SJCRH30 (cell line): ENCODE measurements at regions not wholly inside any gene's neighbourhood (a gene's known extent, or its start where the extent isn't known, plus 50 kb on each side); places are given as distances from the start of the nearest gene placed in this dataset.
"Not testable (repeated sequence)": the region's sequence is repeated elsewhere in the genome, so short reads cannot be mapped to it uniquely, and the experiment has no call there.

Experiments used
- DNase-seq, 2 experiments: peaks; one replicate each; pipeline ENCODE4 v3.0.0-alpha.2; 2015 to 2020
- H3K27ac ChIP-seq: fragments of 250-450 bp; sonication (Bioruptor Pico); 2 replicates; pipeline ENCODE4 v1.5.1; 2020; ENCODE audit warnings: mild to moderate bottlenecking, moderate library complexity
- H3K27me3 ChIP-seq: fragments of 250-450 bp; sonication (Bioruptor Pico); 2 replicates; pipeline ENCODE4 v1.5.1; 2020; ENCODE audit warnings: mild to moderate bottlenecking, moderate library complexity
- H3K36me3 ChIP-seq: fragments of 250-450 bp; sonication (Bioruptor Pico); 2 replicates; pipeline ENCODE4 v1.5.1; 2020; ENCODE audit warnings: mild to moderate bottlenecking, moderate library complexity
- H3K4me1 ChIP-seq: fragments of 250-450 bp; sonication (Bioruptor Pico); 2 replicates; pipeline ENCODE4 v1.5.1; 2020; ENCODE audit warnings: mild to moderate bottlenecking, moderate library complexity
- H3K4me3 ChIP-seq: fragments of 250-450 bp; sonication (Bioruptor Pico); 2 replicates; pipeline ENCODE4 v1.5.1; 2020; ENCODE audit warnings: mild to moderate bottlenecking, moderate library complexity
- H3K9me3 ChIP-seq: fragments of 250-450 bp; sonication (Bioruptor Pico); replicated peaks from 2 replicates; pipeline ENCODE4 v1.5.1; 2020; ENCODE audit warnings: mild to moderate bottlenecking, moderate library complexity

DNA sequence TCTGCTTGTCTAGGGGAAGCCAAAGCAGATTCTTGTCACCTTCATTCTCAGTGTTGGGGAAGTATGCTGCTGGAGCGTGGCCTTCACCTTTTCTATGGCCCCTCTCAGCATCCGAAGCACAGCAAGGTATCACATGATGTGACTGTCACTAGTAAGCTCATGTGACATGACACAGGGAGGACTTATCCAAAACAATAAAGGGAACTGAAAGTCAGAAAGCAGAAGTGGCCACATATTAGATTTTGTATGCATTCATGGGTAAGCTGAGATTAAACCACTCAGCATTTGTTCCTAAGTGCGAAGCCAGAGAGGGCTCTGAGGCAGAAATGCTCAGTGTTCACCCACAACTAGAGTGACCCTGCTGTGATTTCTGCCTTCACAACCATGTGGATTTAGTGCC, 72.8 kb upstream of the PCDH8 start:
- Histone ChIP-seq H3K4me3 (no peak overlapping the region), H3K36me3 (no peaks in the 10 kb centered on the region), H3K9me3 (no peaks in the 10 kb centered on the region), H3K4me1 (peaks cover 40% of the 10 kb centered on the region), H3K27ac (no peak overlapping the region), H3K27me3 (no peaks in the 10 kb centered on the region)
- DNase-seq: no peak

DNA sequence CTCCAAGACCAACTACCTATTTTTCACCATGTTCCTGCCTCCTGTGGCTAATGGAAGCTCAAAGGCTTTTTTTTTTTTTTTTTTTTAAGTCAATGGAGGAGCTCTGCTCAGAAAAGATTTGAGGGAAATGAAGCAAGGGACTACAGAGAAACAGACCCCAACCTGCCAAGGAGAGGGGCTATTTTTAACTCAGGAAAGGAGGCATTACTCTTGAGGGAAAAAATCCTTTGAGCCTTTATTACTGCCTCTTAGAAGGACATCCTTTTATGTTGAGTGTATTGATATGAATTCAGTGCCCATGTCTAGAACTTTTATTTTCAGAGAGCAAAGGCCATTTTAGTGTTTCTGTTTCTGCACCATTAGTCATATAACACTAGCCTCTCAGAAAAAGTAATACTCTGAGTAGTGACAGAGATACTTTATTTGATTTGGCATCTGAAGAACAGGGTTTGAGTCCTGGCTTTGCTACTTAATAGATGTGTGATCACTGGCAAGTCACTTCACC, 68.1 kb upstream of the PCDH8 start:
- DNase-seq: no peak
- no peaks in the 10 kb centered on the region for H3K36me3 ChIP-seq
- no peak overlapping the region for H3K27ac ChIP-seq
- no peaks in the 10 kb centered on the region for H3K27me3 ChIP-seq
- no peaks in the 10 kb centered on the region for H3K9me3 ChIP-seq
- no peak overlapping the region for H3K4me3 ChIP-seq
- peaks cover 9% of the 10 kb centered on the region; the same call in 1 of the 2 replicates for H3K4me1 ChIP-seq

DNA sequence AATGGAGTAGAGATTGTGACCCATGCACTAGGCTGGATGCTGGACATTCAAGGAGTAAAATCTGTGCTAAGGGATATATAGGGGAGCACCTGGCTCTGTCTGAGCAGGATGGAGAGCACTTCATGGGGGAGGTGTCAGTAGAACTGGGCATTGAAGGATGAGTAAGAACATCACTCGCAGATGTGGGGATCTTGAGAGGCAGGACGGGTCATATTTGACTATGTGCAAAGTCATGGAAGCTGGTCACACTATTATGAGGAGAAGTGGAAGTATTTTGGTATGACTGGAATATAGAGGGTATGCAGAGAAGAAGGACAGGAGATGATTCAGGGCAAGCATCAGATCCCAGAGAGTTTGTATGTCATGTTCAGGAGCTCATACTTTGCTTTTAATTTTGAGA, 62.9 kb upstream of the PCDH8 start:
- DNase-seq: no peak
- Histone ChIP-seq H3K36me3 (no peaks in the 10 kb centered on the region), H3K9me3 (no peaks in the 10 kb centered on the region), H3K4me1 (peaks cover 4% of the 10 kb centered on the region; the same call in 1 of the 2 replicates), H3K4me3 (no peak overlapping the region), H3K27ac (no peak overlapping the region), H3K27me3 (no peaks in the 10 kb centered on the region)

DNA sequence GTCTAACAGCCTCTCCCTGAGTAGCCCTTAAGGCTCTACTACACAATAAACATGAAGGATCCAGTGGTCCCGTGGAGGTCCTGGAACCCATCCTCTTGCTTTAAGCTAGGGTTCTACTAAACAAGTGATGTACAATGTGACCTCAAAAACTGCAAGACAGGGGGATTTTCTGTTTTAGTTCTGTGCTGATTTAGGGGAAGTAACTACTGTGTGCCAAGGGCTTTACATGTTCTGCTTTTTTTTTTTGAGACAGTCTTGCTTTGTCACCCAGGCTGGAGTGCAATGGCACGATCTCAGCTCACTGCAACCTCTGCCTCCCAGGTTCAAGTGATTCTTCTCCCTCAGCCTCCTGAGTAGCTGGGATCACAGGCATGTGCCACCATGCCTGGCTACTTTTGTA, 61.9 kb upstream of the PCDH8 start:
- H3K27me3 ChIP-seq, H3K36me3 ChIP-seq, H3K4me3 ChIP-seq, H3K4me1 ChIP-seq, H3K27ac ChIP-seq, H3K9me3 ChIP-seq, DNase-seq: not testable (repeated sequence)

DNA sequence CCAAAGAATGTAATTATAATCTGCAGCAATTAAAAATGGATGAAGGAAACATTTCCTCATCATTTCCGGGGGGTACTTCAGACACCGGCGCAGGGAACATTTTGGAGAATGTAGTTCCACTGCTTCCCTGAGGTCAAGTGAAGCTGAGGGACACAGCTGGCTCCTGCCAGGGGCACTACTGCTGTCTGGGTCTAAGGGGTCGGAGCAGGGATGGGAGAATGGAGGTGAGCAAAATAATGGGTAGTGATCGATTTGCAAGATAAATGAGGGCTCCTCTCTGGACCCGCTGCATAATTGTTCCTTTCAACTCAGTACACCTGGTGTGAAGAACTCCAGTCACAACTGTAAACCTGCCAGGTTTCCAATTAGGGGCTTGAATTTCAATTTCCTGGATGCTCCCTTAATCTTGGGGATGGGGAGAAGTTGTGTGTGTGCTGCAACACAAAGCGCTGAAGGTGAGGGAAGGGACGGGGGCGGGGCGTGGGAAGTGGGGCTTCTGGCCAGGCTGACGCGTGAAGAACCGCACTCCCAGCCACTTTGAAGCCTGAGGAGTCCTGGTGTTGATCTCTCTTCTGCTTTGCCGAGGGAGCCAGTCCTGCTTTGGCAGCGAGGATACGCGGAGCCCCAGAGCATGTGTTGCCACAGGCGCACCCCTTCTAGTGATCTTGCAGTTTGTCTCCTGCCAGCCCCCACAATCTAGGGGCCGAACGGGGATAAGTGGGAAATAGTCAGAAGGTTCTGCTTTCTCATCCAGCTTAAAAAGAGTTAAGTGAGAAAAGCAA, 57.9 kb upstream of the PCDH8 start:
- Histone ChIP-seq H3K27me3 (no peaks in the 10 kb centered on the region), H3K4me1 (peaks cover 5% of the 10 kb centered on the region; the same call in 1 of the 2 replicates), H3K27ac (no peak overlapping the region), H3K4me3 (no peak overlapping the region), H3K9me3 (no peaks in the 10 kb centered on the region), H3K36me3 (no peaks in the 10 kb centered on the region)
- no peak for DNase-seq

DNA sequence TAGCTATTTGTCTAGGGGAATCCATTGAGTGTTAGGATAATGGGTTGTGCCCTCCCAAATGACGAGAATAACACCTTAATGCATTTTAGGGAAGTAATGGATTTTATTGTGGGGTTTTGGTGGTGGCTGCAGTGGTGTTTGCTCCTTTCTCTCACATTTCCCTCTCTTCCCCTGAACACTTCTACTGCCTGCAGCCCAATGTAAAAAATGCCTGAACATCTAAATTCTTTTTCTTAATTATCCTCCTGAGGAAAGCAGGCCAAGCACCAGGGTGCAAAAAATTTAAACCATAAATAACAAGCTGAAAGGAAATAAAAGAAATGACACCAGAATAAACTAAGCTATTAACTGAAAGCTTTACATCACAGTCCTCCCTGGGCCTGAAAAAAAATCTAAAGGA, 57.3 kb upstream of the PCDH8 start:
- H3K27me3 ChIP-seq: no peaks in the 10 kb centered on the region
- H3K4me1 ChIP-seq: peaks cover 5% of the 10 kb centered on the region; the same call in 1 of the 2 replicates
- H3K4me3 ChIP-seq: no peak overlapping the region
- H3K27ac ChIP-seq: no peak overlapping the region
- H3K9me3 ChIP-seq: no peaks in the 10 kb centered on the region
- no peak for DNase-seq
- no peaks in the 10 kb centered on the region for H3K36me3 ChIP-seq

DNA sequence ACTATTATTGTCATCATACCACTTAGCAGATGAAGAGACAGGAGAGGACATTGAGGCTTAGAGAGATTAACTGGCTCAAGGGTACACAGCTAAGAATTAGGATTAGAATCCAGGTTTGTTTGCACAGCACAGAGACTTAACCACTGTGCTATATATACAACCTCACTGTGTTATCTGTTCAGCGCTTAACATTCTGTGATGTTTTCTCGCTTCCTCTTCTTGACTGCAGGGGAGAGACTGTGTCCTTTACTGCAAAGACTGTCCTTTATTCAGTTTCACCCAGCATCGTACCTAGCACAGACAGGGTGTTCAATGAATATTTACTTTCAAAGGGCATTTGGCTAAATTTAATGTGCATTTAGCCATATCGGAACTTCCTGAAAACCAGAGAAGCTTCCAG, 54.9 kb upstream of the PCDH8 start:
- peaks cover 5% of the 10 kb centered on the region; the same call in 1 of the 2 replicates for H3K4me1 ChIP-seq
- H3K9me3 ChIP-seq: no peaks in the 10 kb centered on the region
- H3K4me3 ChIP-seq: no peak overlapping the region
- no peaks in the 10 kb centered on the region for H3K36me3 ChIP-seq
- no peaks in the 10 kb centered on the region for H3K27me3 ChIP-seq
- no peak overlapping the region for H3K27ac ChIP-seq
- DNase-seq: no peak

DNA sequence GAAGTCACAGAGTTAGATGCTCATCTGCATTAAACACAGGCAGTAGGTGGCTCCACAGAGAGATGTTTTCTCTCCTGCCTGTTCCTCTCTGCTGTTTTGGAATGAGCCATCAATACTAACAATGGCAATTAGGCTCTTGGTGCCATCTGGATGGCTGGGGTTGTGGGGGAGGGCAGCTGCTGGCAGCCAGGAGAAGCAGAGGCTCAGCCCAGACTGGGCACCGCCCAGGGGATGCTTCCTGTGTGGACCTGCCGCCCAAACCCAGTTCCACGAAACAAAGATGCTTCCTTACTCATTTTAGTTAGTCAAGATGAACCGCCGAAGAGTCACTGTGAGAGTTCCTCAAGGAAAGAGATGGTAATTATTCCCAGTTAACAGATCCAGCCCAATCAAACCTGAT, 50.8 kb upstream of the PCDH8 start:
- H3K4me3 ChIP-seq: no peak overlapping the region
- H3K9me3 ChIP-seq: no peaks in the 10 kb centered on the region
- no peaks in the 10 kb centered on the region for H3K27me3 ChIP-seq
- DNase-seq: no peak
- no peaks in the 10 kb centered on the region for H3K36me3 ChIP-seq
- H3K27ac ChIP-seq: no peak overlapping the region
- peaks cover 5% of the 10 kb centered on the region; the same call in 1 of the 2 replicates for H3K4me1 ChIP-seq
